NCI-H1105 treated with DMSO at 0.1 percent for 48 hours (cell line): ENCODE measurements at regions not wholly inside any gene's neighbourhood (a gene's known extent, or its start where the extent isn't known, plus 50 kb on each side); places are given as distances from the start of the nearest gene placed in this dataset.

Experiments used
- DNase-seq: peaks from one replicate; lab custom pipeline; 2025; lab: John Stamatoyannopoulos, UW

- DNase-seq, result no peak
These were observed 142.5 kb upstream of the ARID2 start for GRCh38 chr12:45587012-45587411.

- DNase-seq, result no peak
These were observed 141.5 kb upstream of the ARID2 start for GRCh38 chr12:45587877-45588533.

GRCh38 chr12:45590646-45591045, 138.9 kb upstream of the ARID2 start:
- DNase-seq, result no peak

- DNase-seq, result peak; percentile 12
These were observed 137.9 kb upstream of the ARID2 start for GRCh38 chr12:45591635-45592034.

GRCh38 chr12:45596366-45596765, 133.1 kb upstream of the ARID2 start:
- DNase-seq, result no peak

- no peak for DNase-seq
These were observed 131.2 kb upstream of the ARID2 start for GRCh38 chr12:45598336-45598735.

- no peak for DNase-seq
These were observed 130.7 kb upstream of the ARID2 start for GRCh38 chr12:45598761-45599160.

GRCh38 chr12:45599196-45599595, 130.3 kb upstream of the ARID2 start:
- DNase-seq, result no peak

GRCh38 chr12:45601390-45601789, 128.1 kb upstream of the ARID2 start:
- DNase-seq, result no peak

GRCh38 chr12:45601888-45602287, 127.6 kb upstream of the ARID2 start:
- no peak for DNase-seq

- DNase-seq, result no peak
These were observed 123.9 kb upstream of the ARID2 start for GRCh38 chr12:45605624-45606023.

GRCh38 chr12:45611061-45611460, 118.4 kb upstream of the ARID2 start:
- DNase-seq, result no peak

GRCh38 chr12:45611495-45611894, 118.0 kb upstream of the ARID2 start:
- DNase-seq, result no peak

- no peak for DNase-seq
These were observed 117.3 kb upstream of the ARID2 start for GRCh38 chr12:45612044-45612794.

- no peak for DNase-seq
These were observed 116.2 kb upstream of the ARID2 start for GRCh38 chr12:45613296-45613695.

GRCh38 chr12:45613855-45614254, 115.7 kb upstream of the ARID2 start:
- DNase-seq, result no peak

GRCh38 chr12:45615268-45615667, 114.2 kb upstream of the ARID2 start:
- DNase-seq, result peak; percentile 80

- DNase-seq, result no peak
These were observed 109.8 kb upstream of the ARID2 start for GRCh38 chr12:45619736-45620135.

GRCh38 chr12:45621703-45622102, 107.8 kb upstream of the ARID2 start:
- DNase-seq, result no peak

GRCh38 chr12:45622210-45622937, 107.1 kb upstream of the ARID2 start:
- no peak for DNase-seq

- DNase-seq, result no peak
These were observed 106.3 kb upstream of the ARID2 start for GRCh38 chr12:45623221-45623620.

- no peak for DNase-seq
These were observed 105.6 kb upstream of the ARID2 start for GRCh38 chr12:45623940-45624339.

- DNase-seq, result no peak
These were observed 102.5 kb upstream of the ARID2 start for GRCh38 chr12:45626965-45627364.
